Loucy (cell line): ENCODE measurements at regions not wholly inside any gene's neighbourhood (a gene's known extent, or its start where the extent isn't known, plus 50 kb on each side); places are given as distances from the start of the nearest gene placed in this dataset.

Experiments
- H2AFZ ChIP-seq: fragments of 200-600 bp; sonication (generic); 2 replicates; pipeline ENCODE4 v1.6.0; 2016; ENCODE audit warnings: antibody characterized with exemption, mild to moderate bottlenecking, low read length, moderate library complexity
- H3F3A ChIP-seq: fragments of 200-600 bp; 2 replicates; pipeline ENCODE4 v1.6.0; 2016; ENCODE audit warnings: antibody characterized with exemption, low read depth, mild to moderate bottlenecking
- H3K27me3 ChIP-seq: fragments of 200-600 bp; sonication (generic); 2 replicates; pipeline ENCODE4 v1.6.1; 2014; ENCODE audit warnings: low read length, mild to moderate bottlenecking; ENCODE audit not compliant: insufficient read depth, poor library complexity, severe bottlenecking
- H3K36me3 ChIP-seq: fragments of 200-600 bp; sonication (generic); 2 replicates; pipeline ENCODE4 v1.6.1; 2016; ENCODE audit warnings: low read length; ENCODE audit not compliant: insufficient read depth
- H3K4me1 ChIP-seq: fragments of 200-600 bp; sonication (generic); 2 replicates; pipeline ENCODE4 v1.5.1; 2014; ENCODE audit warnings: low read length, mild to moderate bottlenecking; ENCODE audit not compliant: insufficient read depth, poor library complexity, severe bottlenecking
- H3K4me2 ChIP-seq: fragments of 200-600 bp; sonication (generic); 2 replicates; pipeline ENCODE4 v1.6.0; 2014; ENCODE audit warnings: antibody characterized with exemption, low read length, low read depth, mild to moderate bottlenecking; ENCODE audit not compliant: poor library complexity, severe bottlenecking
- H3K4me3 ChIP-seq: fragments of 200-600 bp; sonication (generic); 2 replicates; pipeline ENCODE4 v1.5.1; 2014; ENCODE audit warnings: low read length, mild to moderate bottlenecking, mixed read lengths; ENCODE audit not compliant: poor library complexity, severe bottlenecking
- H3K79me2 ChIP-seq: fragments of 200-600 bp; sonication (generic); 2 replicates; pipeline ENCODE4 v1.6.1; 2014; ENCODE audit warnings: low read length; ENCODE audit not compliant: insufficient read depth
- H3K9ac ChIP-seq: fragments of 200-600 bp; sonication (generic); 2 replicates; pipeline ENCODE4 v1.6.0; 2014; ENCODE audit warnings: mild to moderate bottlenecking, low read depth, low read length, moderate library complexity; ENCODE audit not compliant: poor library complexity, severe bottlenecking
- H3K9me2 ChIP-seq: fragments of 200-600 bp; sonication (generic); replicated peaks from 2 replicates; pipeline ENCODE4 v1.6.1; 2016; ENCODE audit warnings: low read depth, low read length, mixed read lengths
- H3K9me3 ChIP-seq: fragments of 200-600 bp; sonication (generic); 2 replicates; pipeline ENCODE4 v1.6.1; 2014; ENCODE audit warnings: mild to moderate bottlenecking, antibody characterized with exemption, low read length, low read depth; ENCODE audit not compliant: insufficient read depth
- H4K20me1 ChIP-seq: fragments of 200-600 bp; sonication (generic); 2 replicates; pipeline ENCODE4 v1.6.0; 2014; ENCODE audit warnings: antibody characterized with exemption, low read length, mild to moderate bottlenecking; ENCODE audit not compliant: insufficient read depth, poor library complexity, severe bottlenecking
- EZH2phosphoT487 ChIP-seq: fragments of 200-600 bp; IDR thresholded peaks from 2 replicates; pipeline ENCODE4 v1.6.1; 2018; ENCODE audit warnings: antibody characterized with exemption, mild to moderate bottlenecking, moderate library complexity, borderline replicate concordance
- TF ChIP-seq, protein P1 (sequence below): fragments of 200-600 bp; sonication (generic); conservative IDR thresholded peaks from 2 replicates; pipeline ENCODE4 v1.5.1; 2014; ENCODE audit warnings: mild to moderate bottlenecking, antibody characterized with exemption, low read length

GRCh38 chr10:21176934-21177480 is 279.9 kb upstream of the NEBL start:
- H3K4me3 ChIP-seq = no peak overlapping the region
- no peaks in the 10 kb centered on the region for H3K9me2 ChIP-seq
- H3K27me3 ChIP-seq = no peaks in the 10 kb centered on the region
- no peak overlapping the region for H3K4me2 ChIP-seq
- no peak for TF ChIP-seq EZH2phosphoT487
- TF ChIP-seq, protein P1, sequence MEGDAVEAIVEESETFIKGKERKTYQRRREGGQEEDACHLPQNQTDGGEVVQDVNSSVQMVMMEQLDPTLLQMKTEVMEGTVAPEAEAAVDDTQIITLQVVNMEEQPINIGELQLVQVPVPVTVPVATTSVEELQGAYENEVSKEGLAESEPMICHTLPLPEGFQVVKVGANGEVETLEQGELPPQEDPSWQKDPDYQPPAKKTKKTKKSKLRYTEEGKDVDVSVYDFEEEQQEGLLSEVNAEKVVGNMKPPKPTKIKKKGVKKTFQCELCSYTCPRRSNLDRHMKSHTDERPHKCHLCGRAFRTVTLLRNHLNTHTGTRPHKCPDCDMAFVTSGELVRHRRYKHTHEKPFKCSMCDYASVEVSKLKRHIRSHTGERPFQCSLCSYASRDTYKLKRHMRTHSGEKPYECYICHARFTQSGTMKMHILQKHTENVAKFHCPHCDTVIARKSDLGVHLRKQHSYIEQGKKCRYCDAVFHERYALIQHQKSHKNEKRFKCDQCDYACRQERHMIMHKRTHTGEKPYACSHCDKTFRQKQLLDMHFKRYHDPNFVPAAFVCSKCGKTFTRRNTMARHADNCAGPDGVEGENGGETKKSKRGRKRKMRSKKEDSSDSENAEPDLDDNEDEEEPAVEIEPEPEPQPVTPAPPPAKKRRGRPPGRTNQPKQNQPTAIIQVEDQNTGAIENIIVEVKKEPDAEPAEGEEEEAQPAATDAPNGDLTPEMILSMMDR = no peak
- H4K20me1 ChIP-seq = no peaks in the 10 kb centered on the region
- no peaks in the 10 kb centered on the region for H3K4me1 ChIP-seq
- no peak overlapping the region for H2AFZ ChIP-seq
- H3K79me2 ChIP-seq = no peaks in the 10 kb centered on the region
- no peaks in the 10 kb centered on the region for H3F3A ChIP-seq
- no peaks in the 10 kb centered on the region for H3K9me3 ChIP-seq
- H3K9ac ChIP-seq = no peak overlapping the region
- no peaks in the 10 kb centered on the region for H3K36me3 ChIP-seq

- Histone ChIP-seq H3K4me2 (no peak overlapping the region), H3K4me3 (no peak overlapping the region), H3K9me3 (no peaks in the 10 kb centered on the region), H3F3A (no peaks in the 10 kb centered on the region), H3K9ac (no peak overlapping the region), H2AFZ (no peak overlapping the region), H3K9me2 (no peaks in the 10 kb centered on the region), H3K79me2 (no peaks in the 10 kb centered on the region), H3K4me1 (no peaks in the 10 kb centered on the region), H3K36me3 (no peaks in the 10 kb centered on the region), H3K27me3 (no peaks in the 10 kb centered on the region), H4K20me1 (no peaks in the 10 kb centered on the region)
- TF ChIP-seq EZH2phosphoT487 = no peak
- TF ChIP-seq, protein P1 = no peak
These were observed 278.7 kb upstream of the NEBL start for GRCh38 chr10:21175797-21176196.

GRCh38 chr10:21174715-21175495 is 277.8 kb upstream of the NEBL start:
- no peaks in the 10 kb centered on the region for H3K27me3 ChIP-seq

More at GRCh38 chr10:21174715-21175495, 277.8 kb upstream of the NEBL start:
- Histone ChIP-seq H4K20me1 (no peaks in the 10 kb centered on the region), H3K9ac (no peak overlapping the region), H3F3A (no peaks in the 10 kb centered on the region), H3K4me2 (no peak overlapping the region), H3K9me3 (no peaks in the 10 kb centered on the region), H3K4me1 (no peaks in the 10 kb centered on the region), H2AFZ (no peak overlapping the region), H3K36me3 (no peaks in the 10 kb centered on the region), H3K79me2 (no peaks in the 10 kb centered on the region), H3K9me2 (no peaks in the 10 kb centered on the region), H3K4me3 (no peak overlapping the region)
- TF ChIP-seq, protein P1 = no peak
- TF ChIP-seq EZH2phosphoT487 = no peak
